Esophagus squamous epithelium (tissue), 4 donors: ENCODE measurements at regions not wholly inside any gene's neighbourhood (a gene's known extent, or its start where the extent isn't known, plus 50 kb on each side); places are given as distances from the start of the nearest gene placed in this dataset.

Source experiments
- CTCF ChIP-seq, 6 experiments: fragments of 450-650 bp in 4 of 6; fragments of 200-600 bp in 2 of 6; sonication (generic) in 2 of 6; IDR thresholded peaks; one replicate each; pipeline ENCODE4 v1.5.1; 2016 to 2019; ENCODE audit warnings: antibody characterized with exemption in 6 of 6, mild to moderate bottlenecking in 4 of 6, moderate library complexity in 4 of 6
- POLR2A ChIP-seq, 4 donors: fragments of 450-650 bp; IDR thresholded peaks; one replicate each; pipeline ENCODE4 v1.6.1; 2017; ENCODE audit warnings: antibody characterized with exemption in 4 of 4, mild to moderate bottlenecking in 4 of 4, moderate library complexity in 3 of 4

DNA sequence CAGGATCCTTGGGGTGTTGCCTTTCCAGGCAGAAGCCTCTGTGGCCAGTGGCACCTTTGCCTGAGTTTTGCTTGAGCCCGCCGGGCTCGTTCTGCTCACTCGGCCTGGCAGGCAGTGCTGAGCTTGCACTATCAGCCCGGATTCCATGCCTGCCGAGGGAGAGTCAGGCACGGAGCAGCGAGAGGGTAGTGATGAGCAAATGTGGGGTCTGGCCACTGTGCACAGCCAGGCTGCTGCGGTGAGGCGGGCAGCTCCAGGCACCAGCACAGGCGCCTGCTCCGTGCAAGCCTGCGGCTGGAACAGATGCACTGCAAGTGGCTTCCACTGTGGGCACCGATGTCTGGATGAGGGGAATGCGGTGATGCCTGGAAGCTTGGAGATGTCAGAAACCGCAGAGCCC, 619.2 kb downstream of the RAPGEF2 start:
- no peak for TF ChIP-seq CTCF (IDR thresholded peaks at IDR 0.05)
- no peak for TF ChIP-seq POLR2A (IDR thresholded peaks at IDR 0.05)
